ENCODE measurements at regions not wholly inside any gene's neighbourhood (a gene's known extent, or its start where the extent isn't known, plus 50 kb on each side); places are given as distances from the start of the nearest gene placed in this dataset.

DNA sequence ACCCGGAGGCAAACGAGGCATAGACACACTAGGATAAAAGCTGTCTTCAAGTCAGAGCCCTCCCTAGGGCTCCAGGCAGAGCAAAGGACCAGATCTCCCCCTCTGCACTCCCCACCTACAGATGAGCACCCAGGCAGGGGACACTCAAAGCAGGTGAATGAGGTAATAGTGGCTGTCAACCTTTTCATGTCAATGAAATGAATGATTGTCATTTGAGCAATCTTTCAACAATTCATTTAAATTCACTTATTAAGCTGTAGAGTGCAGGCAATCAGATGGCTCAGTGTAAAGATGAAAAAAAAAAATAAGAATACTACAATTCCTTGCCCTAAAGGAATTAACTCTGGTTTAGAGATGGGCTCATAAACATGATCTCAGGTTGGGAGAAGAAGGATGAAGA is 427.8 kb upstream of the ISX start:
- TF ChIP-seq AR (CRISPR knock-in tag; IDR thresholded peaks at IDR 0.05) (no peak), ETV6 (CRISPR knock-in tag; IDR thresholded peaks at IDR 0.05) (no peak), TP53 (CRISPR knock-in tag; IDR thresholded peaks at IDR 0.05) (no peak), EMX1 (CRISPR knock-in tag; IDR thresholded peaks at IDR 0.05) (no peak), CREB1 (CRISPR knock-in tag; IDR thresholded peaks at IDR 0.05) (no peak), GABPB1 (CRISPR knock-in tag; IDR thresholded peaks at IDR 0.05) (no peak), NR2C2 (CRISPR knock-in tag; IDR thresholded peaks at IDR 0.05) (no peak), TEAD4 (CRISPR knock-in tag; IDR thresholded peaks at IDR 0.05) (no peak), MYBL2 (CRISPR knock-in tag; IDR thresholded peaks at IDR 0.05) (no peak), MLX (CRISPR knock-in tag; IDR thresholded peaks at IDR 0.05) (no peak), ESRRA (CRISPR knock-in tag; IDR thresholded peaks at IDR 0.05; ENCODE audit: borderline replicate concordance) (no peak), MXD4 (CRISPR knock-in tag; IDR thresholded peaks at IDR 0.05; ENCODE audit: borderline replicate concordance) (no peak), ZNF138 (CRISPR knock-in tag; conservative IDR thresholded peaks at IDR 0.05) (no peak), ZNF317 (CRISPR knock-in tag; IDR thresholded peaks at IDR 0.05; ENCODE audit: borderline replicate concordance, low read depth) (no peak)
- TF ChIP-seq, protein P1, sequence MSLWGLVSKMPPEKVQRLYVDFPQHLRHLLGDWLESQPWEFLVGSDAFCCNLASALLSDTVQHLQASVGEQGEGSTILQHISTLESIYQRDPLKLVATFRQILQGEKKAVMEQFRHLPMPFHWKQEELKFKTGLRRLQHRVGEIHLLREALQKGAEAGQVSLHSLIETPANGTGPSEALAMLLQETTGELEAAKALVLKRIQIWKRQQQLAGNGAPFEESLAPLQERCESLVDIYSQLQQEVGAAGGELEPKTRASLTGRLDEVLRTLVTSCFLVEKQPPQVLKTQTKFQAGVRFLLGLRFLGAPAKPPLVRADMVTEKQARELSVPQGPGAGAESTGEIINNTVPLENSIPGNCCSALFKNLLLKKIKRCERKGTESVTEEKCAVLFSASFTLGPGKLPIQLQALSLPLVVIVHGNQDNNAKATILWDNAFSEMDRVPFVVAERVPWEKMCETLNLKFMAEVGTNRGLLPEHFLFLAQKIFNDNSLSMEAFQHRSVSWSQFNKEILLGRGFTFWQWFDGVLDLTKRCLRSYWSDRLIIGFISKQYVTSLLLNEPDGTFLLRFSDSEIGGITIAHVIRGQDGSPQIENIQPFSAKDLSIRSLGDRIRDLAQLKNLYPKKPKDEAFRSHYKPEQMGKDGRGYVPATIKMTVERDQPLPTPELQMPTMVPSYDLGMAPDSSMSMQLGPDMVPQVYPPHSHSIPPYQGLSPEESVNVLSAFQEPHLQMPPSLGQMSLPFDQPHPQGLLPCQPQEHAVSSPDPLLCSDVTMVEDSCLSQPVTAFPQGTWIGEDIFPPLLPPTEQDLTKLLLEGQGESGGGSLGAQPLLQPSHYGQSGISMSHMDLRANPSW (CRISPR knock-in tag; conservative IDR thresholded peaks at IDR 0.05; ENCODE audit: low read depth) = no peak
- TF ChIP-seq, protein P2, sequence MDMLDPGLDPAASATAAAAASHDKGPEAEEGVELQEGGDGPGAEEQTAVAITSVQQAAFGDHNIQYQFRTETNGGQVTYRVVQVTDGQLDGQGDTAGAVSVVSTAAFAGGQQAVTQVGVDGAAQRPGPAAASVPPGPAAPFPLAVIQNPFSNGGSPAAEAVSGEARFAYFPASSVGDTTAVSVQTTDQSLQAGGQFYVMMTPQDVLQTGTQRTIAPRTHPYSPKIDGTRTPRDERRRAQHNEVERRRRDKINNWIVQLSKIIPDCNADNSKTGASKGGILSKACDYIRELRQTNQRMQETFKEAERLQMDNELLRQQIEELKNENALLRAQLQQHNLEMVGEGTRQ (CRISPR knock-in tag; IDR thresholded peaks at IDR 0.05) = no peak
- TF ChIP-seq, protein P3, sequence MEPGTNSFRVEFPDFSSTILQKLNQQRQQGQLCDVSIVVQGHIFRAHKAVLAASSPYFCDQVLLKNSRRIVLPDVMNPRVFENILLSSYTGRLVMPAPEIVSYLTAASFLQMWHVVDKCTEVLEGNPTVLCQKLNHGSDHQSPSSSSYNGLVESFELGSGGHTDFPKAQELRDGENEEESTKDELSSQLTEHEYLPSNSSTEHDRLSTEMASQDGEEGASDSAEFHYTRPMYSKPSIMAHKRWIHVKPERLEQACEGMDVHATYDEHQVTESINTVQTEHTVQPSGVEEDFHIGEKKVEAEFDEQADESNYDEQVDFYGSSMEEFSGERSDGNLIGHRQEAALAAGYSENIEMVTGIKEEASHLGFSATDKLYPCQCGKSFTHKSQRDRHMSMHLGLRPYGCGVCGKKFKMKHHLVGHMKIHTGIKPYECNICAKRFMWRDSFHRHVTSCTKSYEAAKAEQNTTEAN (CRISPR knock-in tag; IDR thresholded peaks at IDR 0.05) = no peak
- TF ChIP-seq, protein P4, sequence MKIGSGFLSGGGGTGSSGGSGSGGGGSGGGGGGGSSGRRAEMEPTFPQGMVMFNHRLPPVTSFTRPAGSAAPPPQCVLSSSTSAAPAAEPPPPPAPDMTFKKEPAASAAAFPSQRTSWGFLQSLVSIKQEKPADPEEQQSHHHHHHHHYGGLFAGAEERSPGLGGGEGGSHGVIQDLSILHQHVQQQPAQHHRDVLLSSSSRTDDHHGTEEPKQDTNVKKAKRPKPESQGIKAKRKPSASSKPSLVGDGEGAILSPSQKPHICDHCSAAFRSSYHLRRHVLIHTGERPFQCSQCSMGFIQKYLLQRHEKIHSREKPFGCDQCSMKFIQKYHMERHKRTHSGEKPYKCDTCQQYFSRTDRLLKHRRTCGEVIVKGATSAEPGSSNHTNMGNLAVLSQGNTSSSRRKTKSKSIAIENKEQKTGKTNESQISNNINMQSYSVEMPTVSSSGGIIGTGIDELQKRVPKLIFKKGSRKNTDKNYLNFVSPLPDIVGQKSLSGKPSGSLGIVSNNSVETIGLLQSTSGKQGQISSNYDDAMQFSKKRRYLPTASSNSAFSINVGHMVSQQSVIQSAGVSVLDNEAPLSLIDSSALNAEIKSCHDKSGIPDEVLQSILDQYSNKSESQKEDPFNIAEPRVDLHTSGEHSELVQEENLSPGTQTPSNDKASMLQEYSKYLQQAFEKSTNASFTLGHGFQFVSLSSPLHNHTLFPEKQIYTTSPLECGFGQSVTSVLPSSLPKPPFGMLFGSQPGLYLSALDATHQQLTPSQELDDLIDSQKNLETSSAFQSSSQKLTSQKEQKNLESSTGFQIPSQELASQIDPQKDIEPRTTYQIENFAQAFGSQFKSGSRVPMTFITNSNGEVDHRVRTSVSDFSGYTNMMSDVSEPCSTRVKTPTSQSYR (CRISPR knock-in tag; IDR thresholded peaks at IDR 0.05) = no peak
- TF ChIP-seq, protein P5, sequence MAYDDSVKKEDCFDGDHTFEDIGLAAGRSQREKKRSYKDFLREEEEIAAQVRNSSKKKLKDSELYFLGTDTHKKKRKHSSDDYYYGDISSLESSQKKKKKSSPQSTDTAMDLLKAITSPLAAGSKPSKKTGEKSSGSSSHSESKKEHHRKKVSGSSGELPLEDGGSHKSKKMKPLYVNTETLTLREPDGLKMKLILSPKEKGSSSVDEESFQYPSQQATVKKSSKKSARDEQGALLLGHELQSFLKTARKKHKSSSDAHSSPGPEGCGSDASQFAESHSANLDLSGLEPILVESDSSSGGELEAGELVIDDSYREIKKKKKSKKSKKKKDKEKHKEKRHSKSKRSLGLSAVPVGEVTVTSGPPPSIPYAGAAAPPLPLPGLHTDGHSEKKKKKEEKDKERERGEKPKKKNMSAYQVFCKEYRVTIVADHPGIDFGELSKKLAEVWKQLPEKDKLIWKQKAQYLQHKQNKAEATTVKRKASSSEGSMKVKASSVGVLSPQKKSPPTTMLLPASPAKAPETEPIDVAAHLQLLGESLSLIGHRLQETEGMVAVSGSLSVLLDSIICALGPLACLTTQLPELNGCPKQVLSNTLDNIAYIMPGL (CRISPR knock-in tag; IDR thresholded peaks at IDR 0.05) = no peak
- TF ChIP-seq, protein P6, sequence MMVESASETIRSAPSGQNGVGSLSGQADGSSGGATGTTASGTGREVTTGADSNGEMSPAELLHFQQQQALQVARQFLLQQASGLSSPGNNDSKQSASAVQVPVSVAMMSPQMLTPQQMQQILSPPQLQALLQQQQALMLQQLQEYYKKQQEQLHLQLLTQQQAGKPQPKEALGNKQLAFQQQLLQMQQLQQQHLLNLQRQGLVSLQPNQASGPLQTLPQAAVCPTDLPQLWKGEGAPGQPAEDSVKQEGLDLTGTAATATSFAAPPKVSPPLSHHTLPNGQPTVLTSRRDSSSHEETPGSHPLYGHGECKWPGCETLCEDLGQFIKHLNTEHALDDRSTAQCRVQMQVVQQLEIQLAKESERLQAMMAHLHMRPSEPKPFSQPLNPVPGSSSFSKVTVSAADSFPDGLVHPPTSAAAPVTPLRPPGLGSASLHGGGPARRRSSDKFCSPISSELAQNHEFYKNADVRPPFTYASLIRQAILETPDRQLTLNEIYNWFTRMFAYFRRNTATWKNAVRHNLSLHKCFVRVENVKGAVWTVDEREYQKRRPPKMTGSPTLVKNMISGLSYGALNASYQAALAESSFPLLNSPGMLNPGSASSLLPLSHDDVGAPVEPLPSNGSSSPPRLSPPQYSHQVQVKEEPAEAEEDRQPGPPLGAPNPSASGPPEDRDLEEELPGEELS (CRISPR knock-in tag; IDR thresholded peaks at IDR 0.05) = no peak
- H3K4me3 Mint-ChIP-seq = no peak overlapping the region
- H3K27me3 Mint-ChIP-seq (ENCODE audit: low read depth) = no peaks in the 10 kb centered on the region; the same call in 1 of the 2 replicates
- no peaks in the 10 kb centered on the region for H3K9me3 Mint-ChIP-seq
- DNase-seq (ENCODE audit: low spot score) (no peak), ATAC-seq (no peak)
- ChIA-PET CTCF (no interaction called here), POLR2A (interaction anchor here (0.5 kb wide), 1 partner anchor 53 kb away, joined by 4 read pairs; no protein-coding TSS in a partner anchor)
- H3K4me1 Mint-ChIP-seq = peaks cover 21% of the 10 kb centered on the region
- no peaks in the 10 kb centered on the region for H3K36me3 Mint-ChIP-seq
- no peak overlapping the region for H3K27ac Mint-ChIP-seq

Data from WTC11 (cell line).